Fibroblast of lung (primary cell): ENCODE measurements at regions not wholly inside any gene's neighbourhood (a gene's known extent, or its start where the extent isn't known, plus 50 kb on each side); places are given as distances from the start of the nearest gene placed in this dataset.

Experiments used
- CTCF ChIP-seq, 2 donors: IDR thresholded peaks in 1 of 2; conservative IDR thresholded peaks in 1 of 2; 1 replicate in 1 of 2; 2 replicates in 1 of 2; pipeline ENCODE4 v1.5.1; 2011 to 2012; ENCODE audit warnings: low read length in 2 of 2, control low read depth in 1 of 2, inconsistent platforms in 1 of 2, low read depth in 1 of 2, mild to moderate bottlenecking in 1 of 2
- EZH2 ChIP-seq: IDR thresholded peaks from 2 replicates; pipeline ENCODE4 v1.5.1; 2012; ENCODE audit warnings: low read length, control low read depth, mild to moderate bottlenecking; ENCODE audit errors: missing control alignments

- no peak for TF ChIP-seq CTCF (conservative IDR thresholded peaks at IDR 0.05 in 1 of 2, IDR thresholded peaks at IDR 0.05 in 1 of 2; ENCODE audit: low read depth in 1 of 2, low read length in 2 of 2)
- no peak for TF ChIP-seq EZH2
These were observed 263.4 kb downstream of the INHBA start for GRCh38 chr7:41439515-41439879.
